Right lobe of liver (tissue), 6 donors: ENCODE measurements at regions not wholly inside any gene's neighbourhood (a gene's known extent, or its start where the extent isn't known, plus 50 kb on each side); places are given as distances from the start of the nearest gene placed in this dataset.
A peak's percentile ranks its signal among the peaks of the same experiment; 100 is the strongest.

Source experiments
- ATAC-seq, 4 donors: fragments of 200-7000 bp; cut with Tn5 transposase; one replicate each; pipeline ENCODE4 v1.9.1; 2020; ENCODE audit warnings: mild to moderate bottlenecking in 4 of 4, moderate library complexity in 4 of 4
- DNase-seq, 3 donors: peaks; one replicate each; pipeline ENCODE4 v3.0.0-alpha.2; 2020
- H3K27ac ChIP-seq, 3 donors: fragments of 200-600 bp; one replicate each; pipeline ENCODE4 v1.8.0; 2022
- H3K27me3 ChIP-seq, 2 donors: fragments of 200-600 bp; one replicate each; pipeline ENCODE4 v1.8.0; 2022
- H3K36me3 ChIP-seq, 4 donors: fragments of 200-600 bp; sonication (generic) in 1 of 4; one replicate each; pipeline versions ENCODE4 v1.5.1 to v1.8.0; 2017 to 2022; ENCODE audit warnings: control low read depth in 1 of 4
- H3K4me1 ChIP-seq, 4 donors: fragments of 200-600 bp; sonication (generic) in 1 of 4; one replicate each; pipeline versions ENCODE4 v1.5.1 to v1.8.0; 2017 to 2022; ENCODE audit warnings: control low read depth in 1 of 4
- H3K4me3 ChIP-seq, 3 donors: fragments of 200-600 bp; one replicate each; pipeline ENCODE4 v1.8.0; 2022
- H3K9me3 ChIP-seq, 4 donors: fragments of 200-600 bp; sonication (generic) in 1 of 4; one replicate each; pipeline versions ENCODE4 v1.5.1 to v1.8.0; 2017 to 2022; ENCODE audit warnings: control low read depth in 1 of 4
- CTCF ChIP-seq, 4 donors: fragments of 200-600 bp in 3 of 4; fragments of 450-650 bp in 1 of 4; IDR thresholded peaks; one replicate each; pipeline versions ENCODE4 v1.5.1 to v1.8.0; 2016 to 2022; ENCODE audit warnings: antibody characterized with exemption in 4 of 4, mild to moderate bottlenecking in 2 of 4
- POLR2A ChIP-seq: fragments of 450-650 bp; IDR thresholded peaks from one replicate; pipeline ENCODE4 v1.6.1; 2017; ENCODE audit warnings: antibody characterized with exemption, mild to moderate bottlenecking
- WGBS: methylation state at CpG from one replicate; pipeline ENCODE4 v1.1.6; 2018; ENCODE audit warnings: low coverage, low lambda C conversion rate; ENCODE audit not compliant: insufficient coverage; ENCODE audit errors: missing lambda C conversion rate; 5-methylcytosine and 5-hydroxymethylcytosine counted together
- intact Hi-C, 2 donors: fragments of 100-400 bp; cut with DNase I; formaldehyde crosslinking; loops; one replicate each; pipeline versions ENCODE4 v1.11.2 to v1.14.1; 2022
- donor health status: DM: no; HTN: yes; CAD: no.
- donor health status: DM: no; HTN: no; CAD: no.
- donor health status: DM: no; HTN: no; CAD: no.
- donor health status: DM: no; HTN: yes; CAD: no.
- donor health status: DM: no; HTN: yes; CAD: no.

GRCh38 chr13:31923134-31923763 lies 108.3 kb upstream of the FRY start:
- Histone ChIP-seq H3K4me3 (no peak overlapping the region), H3K36me3 (no peaks in the 10 kb centered on the region), H3K27me3 (no peaks in the 10 kb centered on the region), H3K27ac (no peak overlapping the region), H3K4me1 (peaks cover 0 to 16% (median 4%) of the 10 kb centered on the region in 4 donors), H3K9me3 (no peaks in the 10 kb centered on the region)
- ATAC-seq (no peak), DNase-seq (no peak)
- intact Hi-C loops: no loop called here
- 52% methylated on average over 2 of the region's 3 CpGs for WGBS
- TF ChIP-seq POLR2A: no peak
- TF ChIP-seq CTCF (IDR thresholded peaks at IDR 0.05): no peak

GRCh38 chr13:31925079-31925478 lies 106.5 kb upstream of the FRY start:
- no peak for TF ChIP-seq POLR2A
- no peak for TF ChIP-seq CTCF (IDR thresholded peaks at IDR 0.05)
- peaks cover 0 to 34% (median 7%) of the 10 kb centered on the region in 4 donors for H3K4me1 ChIP-seq
- ATAC-seq: no peak
- no peaks in the 10 kb centered on the region for H3K27me3 ChIP-seq
- no peak for DNase-seq
- no peak overlapping the region for H3K4me3 ChIP-seq
- no peak overlapping the region for H3K27ac ChIP-seq
- intact Hi-C loops: no loop called here
- no peaks in the 10 kb centered on the region for H3K36me3 ChIP-seq
- WGBS: 38% methylated on average over 2 of the region's 2 CpGs
- H3K9me3 ChIP-seq: no peaks in the 10 kb centered on the region

DNA sequence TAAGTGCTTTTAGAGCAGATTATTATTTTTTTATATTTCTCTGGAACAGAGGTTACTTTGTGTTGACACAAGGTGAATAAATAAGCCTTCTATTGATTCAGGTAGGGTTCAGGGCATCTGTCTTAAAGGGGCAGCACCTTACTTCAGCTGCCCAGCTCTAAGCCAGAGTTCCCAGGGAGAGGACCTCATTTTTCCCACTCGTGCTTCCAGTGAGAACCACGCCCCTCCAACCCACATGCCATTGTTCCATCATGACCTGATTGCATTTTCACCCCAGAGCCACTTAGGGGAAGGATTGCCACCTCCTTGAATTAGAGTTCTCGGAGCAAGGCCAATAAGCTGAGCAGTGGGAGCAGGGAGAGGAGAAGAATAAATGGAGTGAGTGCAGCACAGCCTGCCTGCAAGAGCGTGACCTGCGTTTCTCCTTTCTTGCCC lies 104.3 kb upstream of the FRY start:
- Histone ChIP-seq H3K27ac (peak overlapping the region; percentile 49 to 81 (median 78)), H3K4me1 (peaks cover 0 to 45% (median 7%) of the 10 kb centered on the region in 4 donors), H3K9me3 (no peaks in the 10 kb centered on the region), H3K36me3 (no peaks in the 10 kb centered on the region), H3K4me3 (peak overlapping the region; percentile 7 to 24 (median 20)), H3K27me3 (no peaks in the 10 kb centered on the region)
- TF ChIP-seq POLR2A: no peak
- TF ChIP-seq CTCF (IDR thresholded peaks at IDR 0.05): no peak
- peak; percentile 80 to 90 (median 86) for ATAC-seq
- intact Hi-C loops: no loop called here
- peak in 1 of 3 donors; percentile 70 for DNase-seq
- WGBS: 21% methylated on average over 5 of the region's 5 CpGs

DNA sequence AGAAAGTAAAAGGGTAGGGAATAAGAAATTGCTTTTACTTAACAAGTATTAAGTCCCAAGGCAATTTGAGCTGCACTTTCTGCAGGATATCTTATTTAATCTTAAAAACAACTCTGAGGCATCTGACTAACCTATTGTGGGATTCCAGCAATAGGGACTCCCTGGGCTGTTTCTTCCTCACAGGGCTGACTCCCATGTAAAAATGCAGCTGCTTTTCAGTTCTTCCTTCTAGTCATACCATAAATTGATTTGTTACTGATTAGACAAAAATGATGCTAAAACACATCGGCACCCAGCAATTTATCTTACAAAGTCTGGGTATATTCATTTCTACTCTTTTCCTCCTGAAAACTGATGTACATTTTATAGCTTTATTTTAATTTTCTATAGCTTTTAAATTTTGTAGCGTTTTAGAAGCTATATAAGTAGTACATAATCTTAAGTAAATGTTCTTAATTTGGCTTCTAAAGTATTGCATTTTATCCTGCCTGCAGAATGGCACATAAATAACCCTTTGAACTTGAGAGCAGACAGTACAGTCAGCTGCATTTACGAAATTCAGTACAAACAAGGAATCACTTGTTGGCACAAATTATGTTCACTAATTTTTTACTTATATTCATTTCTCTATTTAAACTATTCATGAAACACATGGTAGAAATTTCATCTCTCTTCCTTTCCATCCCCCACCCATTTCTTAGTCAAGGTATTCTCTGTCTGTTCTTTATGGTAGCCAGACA lies 102.4 kb upstream of the FRY start:
- Histone ChIP-seq H3K36me3 (no peaks in the 10 kb centered on the region), H3K4me1 (peaks cover 0 to 45% (median 7%) of the 10 kb centered on the region in 4 donors), H3K9me3 (no peaks in the 10 kb centered on the region), H3K27me3 (no peaks in the 10 kb centered on the region), H3K27ac (peak overlapping the region in 2 of 3 donors; percentile 11 to 56), H3K4me3 (no peak overlapping the region)
- no peak for DNase-seq
- intact Hi-C loops: no loop called here
- no peak for TF ChIP-seq CTCF (IDR thresholded peaks at IDR 0.05)
- no peak for TF ChIP-seq POLR2A
- peak in 3 of 4 donors; percentile 20 to 37 (median 31) for ATAC-seq
- WGBS: 17% methylated on average over 3 of the region's 3 CpGs
